Neural progenitor cell (in vitro differentiated cells): ENCODE measurements at regions not wholly inside any gene's neighbourhood (a gene's known extent, or its start where the extent isn't known, plus 50 kb on each side); places are given as distances from the start of the nearest gene placed in this dataset.
"Not testable (repeated sequence)": the region's sequence is repeated elsewhere in the genome, so short reads cannot be mapped to it uniquely, and the experiment has no call there.

ENCODE experiments used
- DNase-seq: peaks from one replicate; pipeline ENCODE4 v3.0.0-alpha.2; 2016; ENCODE audit warnings: low spot score
- H2AFZ ChIP-seq: fragments of 200-600 bp; sonication (generic); replicated peaks from 2 replicates; pipeline ENCODE4 v1.6.1; 2016; ENCODE audit warnings: antibody characterized with exemption
- H3F3A ChIP-seq: fragments of 200-600 bp; sonication (generic); 2 replicates; pipeline ENCODE4 v1.6.1; 2016; ENCODE audit warnings: antibody characterized with exemption, low read depth
- H3K27ac ChIP-seq: fragments of 200-600 bp; sonication (generic); 2 replicates; pipeline ENCODE4 v1.5.1; 2016; ENCODE audit warnings: mild to moderate bottlenecking
- H3K27me3 ChIP-seq: fragments of 200-600 bp; sonication (generic); 2 replicates; pipeline ENCODE4 v1.6.1; 2016; ENCODE audit warnings: mild to moderate bottlenecking, moderate library complexity
- H3K36me3 ChIP-seq: fragments of 200-600 bp; sonication (generic); 2 replicates; pipeline ENCODE4 v1.5.1; 2016
- H3K4me1 ChIP-seq: fragments of 200-600 bp; sonication (generic); 2 replicates; pipeline ENCODE4 v1.6.1; 2016; ENCODE audit warnings: mixed run types
- H3K4me2 ChIP-seq: fragments of 200-600 bp; sonication (generic); 2 replicates; pipeline ENCODE4 v1.6.1; 2016
- H3K4me3 ChIP-seq: fragments of 200-600 bp; sonication (generic); 2 replicates; pipeline ENCODE4 v1.5.1; 2016
- H3K79me2 ChIP-seq: fragments of 200-600 bp; sonication (generic); 2 replicates; pipeline ENCODE4 v1.6.1; 2016; ENCODE audit warnings: low read depth
- H3K9ac ChIP-seq: fragments of 200-600 bp; sonication (generic); 2 replicates; pipeline ENCODE4 v1.6.1; 2016
- H3K9me3 ChIP-seq: fragments of 200-600 bp; sonication (generic); 2 replicates; pipeline ENCODE4 v1.5.1; 2016; ENCODE audit warnings: low read depth
- H4K20me1 ChIP-seq: fragments of 200-600 bp; sonication (generic); 2 replicates; pipeline ENCODE4 v1.6.1; 2016; ENCODE audit warnings: low read depth
- H3K27ac Mint-ChIP-seq: 3 replicates; pipeline ENCODE4 v1.8.0; 2021; ENCODE audit warnings: mixed read lengths
- H3K27me3 Mint-ChIP-seq: 2 replicates; pipeline ENCODE4 v1.8.0; 2022; ENCODE audit warnings: low read depth, mild to moderate bottlenecking, inconsistent platforms, moderate library complexity, mixed read lengths; ENCODE audit not compliant: insufficient read depth
- H3K36me3 Mint-ChIP-seq: 3 replicates; pipeline ENCODE4 v1.8.0; 2021; ENCODE audit warnings: mixed read lengths
- H3K4me1 Mint-ChIP-seq: 3 replicates; pipeline ENCODE4 v1.8.0; 2021; ENCODE audit warnings: mixed read lengths
- H3K4me3 Mint-ChIP-seq: 3 replicates; pipeline ENCODE4 v1.8.0; 2021; ENCODE audit warnings: mild to moderate bottlenecking, moderate library complexity, mixed read lengths
- H3K9me3 Mint-ChIP-seq: 3 replicates; pipeline ENCODE4 v1.8.0; 2020; ENCODE audit warnings: mixed read lengths
- CTCF ChIP-seq: fragments of 200-600 bp; sonication (generic); IDR thresholded peaks from 2 replicates; pipeline ENCODE4 v1.5.1; 2017; ENCODE audit warnings: antibody characterized with exemption, mild to moderate bottlenecking
- EZH2 ChIP-seq: fragments of 200-600 bp; sonication (generic); IDR thresholded peaks from 2 replicates; pipeline ENCODE4 v1.6.1; 2017; ENCODE audit warnings: antibody characterized with exemption, mild to moderate bottlenecking, moderate library complexity
- EZH2phosphoT487 ChIP-seq: fragments of 200-600 bp; sonication (generic); IDR thresholded peaks from 2 replicates; pipeline ENCODE4 v1.6.1; 2017; ENCODE audit warnings: antibody characterized with exemption

DNA sequence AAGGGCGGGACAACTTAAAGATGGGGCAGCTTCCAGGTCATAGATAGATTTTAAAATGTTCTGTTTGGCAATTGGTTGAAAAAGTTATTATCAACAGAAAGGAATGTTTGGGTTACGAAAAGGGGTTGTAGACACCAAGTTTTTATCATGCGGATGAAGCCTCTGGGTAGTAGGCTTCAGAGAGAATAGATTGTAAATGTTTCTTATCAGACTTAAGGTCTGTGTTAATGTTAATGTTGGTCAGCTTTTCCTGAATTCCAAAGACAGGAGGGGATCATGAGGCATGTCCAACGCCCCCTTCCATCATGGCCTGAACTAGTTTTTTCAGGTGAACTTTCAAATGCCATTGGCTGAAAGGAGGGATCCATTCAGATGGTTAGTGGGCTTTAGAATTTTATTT, 84.2 kb upstream of the KIF5B start:
- Mint-ChIP-seq H3K27me3 (peaks cover 2% of the 10 kb centered on the region), H3K27ac (no peak overlapping the region), H3K9me3 (no peaks in the 10 kb centered on the region), H3K4me1 (no peaks in the 10 kb centered on the region), H3K36me3 (no peaks in the 10 kb centered on the region), H3K4me3 (no peak overlapping the region)
- no peak overlapping the region for H3K4me2 ChIP-seq
- no peak for DNase-seq
- no peak overlapping the region for H3K9ac ChIP-seq
- no peak overlapping the region for H3K4me3 ChIP-seq
- no peaks in the 10 kb centered on the region for H3F3A ChIP-seq
- no peak overlapping the region for H3K27ac ChIP-seq
- no peak overlapping the region for H2AFZ ChIP-seq
- no peaks in the 10 kb centered on the region for H3K9me3 ChIP-seq
- peaks cover 7% of the 10 kb centered on the region for H3K4me1 ChIP-seq
- no peaks in the 10 kb centered on the region for H3K36me3 ChIP-seq
- no peaks in the 10 kb centered on the region for H3K79me2 ChIP-seq
- TF ChIP-seq EZH2 (no peak), CTCF (no peak), EZH2phosphoT487 (no peak)
- H3K27me3 ChIP-seq, result no peaks in the 10 kb centered on the region
- H4K20me1 ChIP-seq, result no peaks in the 10 kb centered on the region

GRCh38 chr10:32139223-32140073, 83.2 kb upstream of the KIF5B start:
- TF ChIP-seq CTCF (no peak), EZH2 (no peak), EZH2phosphoT487 (no peak)
- no peak overlapping the region for H3K4me3 Mint-ChIP-seq
- no peaks in the 10 kb centered on the region for H4K20me1 ChIP-seq
- peak overlapping the region; percentile 5 for H2AFZ ChIP-seq
- H3K27ac Mint-ChIP-seq, result peak overlapping the region; percentile 49
- no peak overlapping the region for H3K4me3 ChIP-seq
- no peak overlapping the region for H3K9ac ChIP-seq
- no peaks in the 10 kb centered on the region for H3F3A ChIP-seq
- H3K4me1 ChIP-seq, result peaks cover 7% of the 10 kb centered on the region
- no peak overlapping the region for H3K4me2 ChIP-seq
- no peaks in the 10 kb centered on the region for H3K27me3 ChIP-seq
- H3K36me3 ChIP-seq, result no peaks in the 10 kb centered on the region
- no peaks in the 10 kb centered on the region for H3K9me3 ChIP-seq
- H3K9me3 Mint-ChIP-seq, result no peaks in the 10 kb centered on the region
- H3K79me2 ChIP-seq, result no peaks in the 10 kb centered on the region
- H3K27ac ChIP-seq, result no peak overlapping the region
- no peaks in the 10 kb centered on the region for H3K4me1 Mint-ChIP-seq
- peak; percentile 57 for DNase-seq
- H3K27me3 Mint-ChIP-seq, result peaks cover 2% of the 10 kb centered on the region
- H3K36me3 Mint-ChIP-seq, result no peaks in the 10 kb centered on the region

DNA sequence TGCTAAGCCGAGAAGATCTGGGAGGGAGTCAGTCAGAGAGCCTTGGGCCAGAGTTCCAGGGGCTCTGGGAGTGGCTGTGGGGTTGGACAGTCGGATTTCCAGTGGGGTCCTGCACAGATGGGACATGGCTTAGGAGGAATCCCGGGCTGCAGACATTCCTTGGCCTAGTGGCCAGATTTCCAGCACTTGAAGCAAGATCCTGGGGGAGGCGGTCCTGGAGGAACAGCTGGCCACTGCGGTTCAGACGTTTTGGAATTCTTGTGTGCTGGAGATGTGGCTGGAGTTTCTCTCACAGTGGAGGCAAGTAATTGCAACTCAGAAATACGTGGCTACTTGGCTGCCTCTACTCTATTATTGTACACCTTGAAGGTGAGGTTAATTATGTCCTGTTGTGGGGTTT, 80.7 kb upstream of the KIF5B start:
- not testable (repeated sequence) for DNase-seq, H4K20me1 ChIP-seq, H3K79me2 ChIP-seq, H3K9me3 ChIP-seq, H3K36me3 ChIP-seq, H3K4me3 Mint-ChIP-seq, H3K4me2 ChIP-seq, H3K4me3 ChIP-seq, H3K27me3 Mint-ChIP-seq, H3K4me1 Mint-ChIP-seq, H3K27ac ChIP-seq, H3F3A ChIP-seq, H3K9ac ChIP-seq, H3K36me3 Mint-ChIP-seq, H3K4me1 ChIP-seq, H3K9me3 Mint-ChIP-seq, H2AFZ ChIP-seq, H3K27me3 ChIP-seq, H3K27ac Mint-ChIP-seq

DNA sequence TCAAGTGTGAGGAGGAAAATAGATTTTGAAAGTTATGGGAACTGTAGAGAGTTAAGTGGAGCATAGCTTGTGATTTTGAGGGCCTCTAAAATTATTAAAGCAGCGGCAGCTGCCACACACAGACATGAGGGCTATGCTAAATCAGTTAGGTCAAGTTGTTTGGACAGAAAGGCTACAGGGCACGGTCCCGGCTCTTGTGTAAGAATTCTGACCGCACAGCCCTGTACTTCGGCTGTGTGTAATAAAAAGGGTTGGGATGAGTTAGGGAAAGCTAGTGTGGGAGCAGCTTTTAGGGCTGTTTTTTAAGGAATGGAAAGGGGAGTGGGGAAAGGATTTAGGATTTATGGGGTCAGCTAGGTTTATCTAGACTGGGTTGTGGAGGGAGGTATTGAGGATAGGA, 79.6 kb upstream of the KIF5B start:
- H3K27me3 ChIP-seq, H3K79me2 ChIP-seq, H3K27me3 Mint-ChIP-seq, H3K4me1 Mint-ChIP-seq, H3K36me3 Mint-ChIP-seq, H3K4me1 ChIP-seq, H3K9me3 ChIP-seq, H3K4me3 Mint-ChIP-seq, H3K27ac ChIP-seq, H3K4me3 ChIP-seq, H3K27ac Mint-ChIP-seq, H3K4me2 ChIP-seq, H3K9me3 Mint-ChIP-seq, H4K20me1 ChIP-seq, H3K36me3 ChIP-seq, H3F3A ChIP-seq, DNase-seq, H3K9ac ChIP-seq, H2AFZ ChIP-seq: not testable (repeated sequence)
